BE2C (cell line): ENCODE measurements at regions not wholly inside any gene's neighbourhood (a gene's known extent, or its start where the extent isn't known, plus 50 kb on each side); places are given as distances from the start of the nearest gene placed in this dataset.

Source experiments
- DNase-seq: peaks from one replicate; pipeline ENCODE4 v3.0.0-alpha.2; 2020
- H3K27me3 ChIP-seq: fragments of 250-450 bp; sonication (Bioruptor Pico); 2 replicates; pipeline ENCODE4 v1.5.1; 2020; ENCODE audit warnings: mild to moderate bottlenecking
- H3K36me3 ChIP-seq: fragments of 250-450 bp; sonication (Bioruptor Pico); 2 replicates; pipeline ENCODE4 v1.5.1; 2020; ENCODE audit warnings: mild to moderate bottlenecking
- H3K4me1 ChIP-seq: fragments of 250-450 bp; sonication (Bioruptor Pico); 2 replicates; pipeline ENCODE4 v1.5.1; 2020
- H3K4me3 ChIP-seq: 2 replicates; pipeline ENCODE4 v1.5.1; 2011; ENCODE audit warnings: low read depth, low read length
- H3K9me3 ChIP-seq: fragments of 250-450 bp; sonication (Bioruptor Pico); 2 replicates; pipeline ENCODE4 v1.5.1; 2020
- TF ChIP-seq, protein P1 (sequence below): IDR thresholded peaks from 2 replicates; pipeline ENCODE4 v1.5.1; 2012; ENCODE audit warnings: mild to moderate bottlenecking, low read depth, low read length

DNA sequence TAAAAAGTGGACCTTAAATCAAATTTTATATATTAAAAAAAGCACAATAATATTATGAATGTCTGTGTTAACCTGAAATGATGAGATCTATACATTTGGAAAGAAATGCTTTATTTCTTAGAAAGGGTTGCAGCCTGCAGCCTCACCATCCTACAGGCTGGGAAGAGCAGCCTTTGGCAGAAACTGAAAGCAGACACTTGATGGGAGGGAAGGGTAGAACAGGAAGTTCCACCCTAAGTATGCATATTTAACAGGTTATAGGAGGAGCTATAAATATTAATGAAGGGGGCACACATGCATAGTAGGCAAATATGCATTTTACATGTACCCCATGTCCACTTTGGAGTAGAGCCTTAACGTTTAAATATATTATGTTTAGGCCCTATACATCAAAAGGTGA lies 498.0 kb downstream of the FLRT2 start:
- no peak overlapping the region for H3K4me3 ChIP-seq
- TF ChIP-seq, protein P1, sequence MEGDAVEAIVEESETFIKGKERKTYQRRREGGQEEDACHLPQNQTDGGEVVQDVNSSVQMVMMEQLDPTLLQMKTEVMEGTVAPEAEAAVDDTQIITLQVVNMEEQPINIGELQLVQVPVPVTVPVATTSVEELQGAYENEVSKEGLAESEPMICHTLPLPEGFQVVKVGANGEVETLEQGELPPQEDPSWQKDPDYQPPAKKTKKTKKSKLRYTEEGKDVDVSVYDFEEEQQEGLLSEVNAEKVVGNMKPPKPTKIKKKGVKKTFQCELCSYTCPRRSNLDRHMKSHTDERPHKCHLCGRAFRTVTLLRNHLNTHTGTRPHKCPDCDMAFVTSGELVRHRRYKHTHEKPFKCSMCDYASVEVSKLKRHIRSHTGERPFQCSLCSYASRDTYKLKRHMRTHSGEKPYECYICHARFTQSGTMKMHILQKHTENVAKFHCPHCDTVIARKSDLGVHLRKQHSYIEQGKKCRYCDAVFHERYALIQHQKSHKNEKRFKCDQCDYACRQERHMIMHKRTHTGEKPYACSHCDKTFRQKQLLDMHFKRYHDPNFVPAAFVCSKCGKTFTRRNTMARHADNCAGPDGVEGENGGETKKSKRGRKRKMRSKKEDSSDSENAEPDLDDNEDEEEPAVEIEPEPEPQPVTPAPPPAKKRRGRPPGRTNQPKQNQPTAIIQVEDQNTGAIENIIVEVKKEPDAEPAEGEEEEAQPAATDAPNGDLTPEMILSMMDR: no peak
- H3K27me3 ChIP-seq: no peaks in the 10 kb centered on the region
- H3K36me3 ChIP-seq: no peaks in the 10 kb centered on the region
- no peak for DNase-seq
- H3K4me1 ChIP-seq: no peaks in the 10 kb centered on the region
- no peaks in the 10 kb centered on the region for H3K9me3 ChIP-seq

GRCh38 chr14:86027144-86027543 lies 497.2 kb downstream of the FLRT2 start:
- Histone ChIP-seq H3K9me3 (no peaks in the 10 kb centered on the region), H3K36me3 (no peaks in the 10 kb centered on the region), H3K4me1 (no peaks in the 10 kb centered on the region), H3K4me3 (no peak overlapping the region), H3K27me3 (no peaks in the 10 kb centered on the region)
- TF ChIP-seq, protein P1: no peak
- no peak for DNase-seq

DNA sequence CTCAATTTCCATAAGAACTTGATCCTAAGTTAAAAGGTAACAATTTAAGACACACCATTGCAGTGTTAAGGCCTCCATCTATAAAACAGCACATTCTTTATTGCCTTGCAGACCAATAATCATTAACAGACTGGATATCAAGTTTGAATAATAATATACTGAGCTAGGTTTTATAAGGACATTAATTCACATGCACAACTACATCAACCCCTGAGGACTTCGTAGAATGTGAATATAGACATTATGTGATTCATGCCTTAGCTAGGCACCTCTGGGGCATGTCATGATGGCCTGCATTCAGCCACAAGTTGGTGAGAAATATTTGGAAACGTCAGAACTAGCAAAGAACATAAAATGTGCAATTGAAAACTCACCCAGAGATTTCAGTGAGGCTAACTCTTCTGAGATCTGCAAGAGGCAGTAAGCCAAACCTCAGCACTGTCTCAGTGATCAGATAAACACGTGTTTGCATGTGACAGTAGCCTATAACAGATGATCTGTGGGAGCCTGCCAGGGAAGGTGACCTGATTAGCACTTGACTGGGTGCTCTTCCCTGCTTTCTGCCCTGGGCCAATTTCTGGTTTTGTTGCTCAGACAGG lies 492.2 kb downstream of the FLRT2 start:
- no peak overlapping the region for H3K4me3 ChIP-seq
- DNase-seq: no peak
- no peaks in the 10 kb centered on the region for H3K4me1 ChIP-seq
- TF ChIP-seq, protein P1: no peak
- no peaks in the 10 kb centered on the region for H3K27me3 ChIP-seq
- H3K9me3 ChIP-seq: no peaks in the 10 kb centered on the region
- no peaks in the 10 kb centered on the region for H3K36me3 ChIP-seq

DNA sequence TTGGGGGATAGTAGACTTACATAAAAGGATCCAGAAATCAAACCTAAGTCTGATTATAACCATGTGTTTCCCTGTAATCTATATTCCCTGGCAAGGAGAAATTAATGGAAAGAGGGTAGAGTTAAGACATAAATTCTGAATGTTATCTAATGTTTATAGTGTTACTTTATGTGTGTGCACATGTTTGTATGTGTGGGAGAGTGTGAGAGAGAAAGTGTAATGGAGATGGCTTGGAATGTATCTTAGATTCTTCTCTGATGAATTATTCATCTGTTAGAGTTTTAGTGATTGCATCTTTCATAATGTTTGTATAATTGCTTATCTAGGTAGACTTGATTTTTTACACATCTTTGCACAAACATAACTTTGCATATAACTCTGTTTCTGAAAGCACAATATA lies 490.9 kb downstream of the FLRT2 start:
- Histone ChIP-seq H3K36me3 (no peaks in the 10 kb centered on the region), H3K4me3 (no peak overlapping the region), H3K27me3 (no peaks in the 10 kb centered on the region), H3K4me1 (no peaks in the 10 kb centered on the region), H3K9me3 (no peaks in the 10 kb centered on the region)
- TF ChIP-seq, protein P1: no peak
- DNase-seq: no peak

DNA sequence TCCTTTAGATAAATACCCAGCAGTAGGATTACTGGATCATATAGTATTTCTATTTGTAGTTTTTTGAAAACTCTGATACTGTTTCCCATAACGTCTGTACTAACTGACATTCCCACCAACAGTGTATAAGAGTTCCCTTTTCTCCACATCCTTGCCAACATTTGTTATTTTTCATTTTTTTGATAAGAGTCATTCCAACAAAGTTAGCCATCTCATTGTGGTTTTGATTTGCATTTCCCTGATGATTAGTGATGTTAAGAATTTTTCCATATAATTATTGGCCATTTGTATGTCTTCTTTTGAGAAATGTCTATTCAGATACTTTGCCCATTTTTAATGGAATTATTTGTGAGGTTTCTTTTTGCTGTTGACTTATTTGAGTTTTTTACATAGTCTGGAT lies 486.0 kb downstream of the FLRT2 start:
- Histone ChIP-seq H3K36me3 (no peaks in the 10 kb centered on the region), H3K4me1 (no peaks in the 10 kb centered on the region), H3K4me3 (no peak overlapping the region), H3K9me3 (no peaks in the 10 kb centered on the region), H3K27me3 (no peaks in the 10 kb centered on the region)
- TF ChIP-seq, protein P1: no peak
- no peak for DNase-seq

GRCh38 chr14:86015511-86015910 lies 485.6 kb downstream of the FLRT2 start:
- no peaks in the 10 kb centered on the region for H3K27me3 ChIP-seq
- H3K9me3 ChIP-seq: no peaks in the 10 kb centered on the region
- no peak for DNase-seq
- TF ChIP-seq, protein P1: no peak
- H3K36me3 ChIP-seq: no peaks in the 10 kb centered on the region
- no peaks in the 10 kb centered on the region for H3K4me1 ChIP-seq
- H3K4me3 ChIP-seq: no peak overlapping the region
